Ramos (cell line): ENCODE measurements at regions not wholly inside any gene's neighbourhood (a gene's known extent, or its start where the extent isn't known, plus 50 kb on each side); places are given as distances from the start of the nearest gene placed in this dataset.
"Not testable (repeated sequence)": the region's sequence is repeated elsewhere in the genome, so short reads cannot be mapped to it uniquely, and the experiment has no call there.

ENCODE experiments used
- in situ Hi-C: fragments of 300-500 bp; cut with MboI; formaldehyde crosslinking; loops from one replicate; pipeline ENCODE4 v1.14.3; 2022; ENCODE audit warnings: low sequenced_read_pairs; ENCODE audit not compliant: unreplicated experiment

DNA sequence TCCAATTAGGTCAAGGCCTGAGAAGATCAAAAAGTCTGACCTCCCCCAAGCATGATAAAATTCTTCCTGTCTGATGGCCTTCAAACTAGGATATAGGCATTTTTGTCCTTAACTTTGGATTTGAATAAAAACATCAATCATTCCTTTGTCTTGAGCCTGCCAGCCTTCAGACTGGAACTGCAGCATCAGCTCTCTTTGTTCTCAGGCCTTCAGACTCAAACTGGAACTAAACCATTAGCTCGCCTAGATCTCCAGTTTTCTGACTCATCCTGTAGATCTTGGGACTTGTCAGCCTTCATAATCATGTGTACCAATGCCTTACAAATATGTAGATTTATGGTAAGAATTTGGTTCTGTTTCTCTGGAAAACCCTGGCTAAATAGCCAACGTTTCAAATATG, 721.7 kb downstream of the GALC start:
- in situ Hi-C loops, result no loop called here

GRCh38 chr14:87268997-87269396, 724.0 kb downstream of the GALC start:
- in situ Hi-C loops, result no loop called here

DNA sequence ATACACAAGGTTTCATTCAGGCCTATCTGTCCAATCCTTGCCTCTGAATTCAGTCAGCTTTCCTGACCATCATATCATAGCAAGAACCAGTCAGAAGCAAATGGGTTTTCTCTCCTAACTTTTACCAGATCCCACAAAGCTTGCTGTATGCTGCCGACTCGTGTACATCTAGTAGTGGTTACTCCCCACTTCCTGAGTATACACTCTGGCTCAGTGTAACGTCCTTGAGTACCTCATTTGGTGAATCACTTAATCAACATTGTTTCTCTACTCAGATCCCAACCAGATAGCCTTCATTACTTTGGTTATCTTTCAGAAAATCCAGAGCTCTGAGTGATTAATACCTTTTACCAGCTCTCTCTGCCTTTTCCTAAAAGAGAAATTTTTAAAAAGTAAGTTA, 728.2 kb downstream of the GALC start:
- in situ Hi-C loops, result no loop called here

- in situ Hi-C loops, result no loop called here
Measured at GRCh38 chr14:87264272-87264785, 728.7 kb downstream of the GALC start.

DNA sequence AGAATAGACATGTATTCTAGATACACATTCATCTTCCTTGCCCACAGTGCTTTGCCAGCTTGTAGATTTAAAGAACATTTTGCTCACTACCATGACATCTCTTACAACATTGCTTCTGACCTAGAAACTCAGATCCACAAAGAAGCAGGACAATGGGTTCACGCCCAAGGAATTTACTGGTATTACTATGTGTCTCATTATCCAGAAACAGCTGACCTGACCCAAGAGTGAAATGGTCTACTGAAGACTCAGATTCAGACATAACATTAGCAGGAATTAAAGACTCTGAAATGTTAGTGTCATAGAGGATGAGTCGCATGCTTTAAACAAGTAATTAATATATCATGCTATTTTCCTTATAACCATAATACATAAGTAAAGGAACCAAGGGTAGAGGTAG, 731.4 kb downstream of the GALC start:
- in situ Hi-C loops, result no loop called here

DNA sequence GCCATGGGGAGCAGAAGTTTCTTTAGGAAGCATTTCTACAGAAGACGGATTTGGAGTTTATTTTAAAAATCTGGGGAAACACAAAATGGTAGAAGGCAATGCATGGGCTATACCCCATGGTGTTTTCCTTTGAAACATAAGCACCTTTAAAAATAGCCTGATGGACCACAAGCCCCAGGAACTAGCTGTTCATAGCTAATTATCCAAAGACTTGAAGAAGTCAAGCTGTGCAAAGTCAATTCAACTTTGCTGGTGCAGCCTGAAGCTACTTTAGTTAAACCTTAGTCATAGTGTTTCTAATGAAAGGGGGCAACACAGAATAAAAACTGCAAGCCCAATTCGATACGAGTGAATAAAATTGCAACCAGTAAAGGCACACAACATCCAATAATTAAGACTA, 732.5 kb downstream of the GALC start:
- in situ Hi-C loops, result no loop called here

DNA sequence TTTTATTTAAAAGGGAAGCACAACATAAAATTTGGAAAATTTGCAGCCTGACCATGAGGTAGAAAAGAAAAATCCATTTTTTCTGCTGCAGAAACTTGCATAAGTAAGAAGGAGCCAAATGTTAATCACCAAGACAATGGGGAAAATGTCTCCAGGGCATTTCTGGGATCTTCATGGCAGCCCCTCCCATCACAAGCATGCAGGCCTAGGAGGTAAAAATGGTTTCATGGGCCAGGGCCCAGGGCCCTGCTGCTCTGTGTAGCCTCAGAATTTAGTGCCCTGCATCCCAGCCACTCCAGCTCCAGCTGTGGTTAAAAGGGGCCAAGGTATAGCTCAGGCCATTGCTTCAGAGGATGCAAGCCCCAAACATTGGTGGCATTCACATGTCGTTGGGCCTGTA, 735.6 kb downstream of the GALC start:
- in situ Hi-C loops, result no loop called here

DNA sequence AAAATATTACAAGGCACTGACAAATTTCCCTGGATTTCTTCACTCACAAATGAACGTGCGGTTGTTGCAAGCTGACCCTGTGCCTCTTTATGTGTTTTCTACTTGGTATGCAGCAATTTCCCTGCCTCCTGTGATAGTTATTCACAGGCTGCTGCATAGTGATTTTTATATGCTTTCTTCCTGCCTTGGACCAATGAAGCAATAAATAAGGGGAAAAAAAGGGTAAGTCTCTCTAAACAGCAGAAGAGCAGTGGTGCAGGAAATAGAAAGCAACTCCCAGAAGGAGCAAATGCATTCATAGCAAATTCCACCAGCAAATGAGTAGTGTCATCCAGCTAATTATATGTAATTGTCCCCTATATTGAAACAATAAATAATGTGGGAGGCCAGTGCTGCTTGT, 737.9 kb downstream of the GALC start:
- in situ Hi-C loops, result no loop called here

GRCh38 chr14:87254331-87254874, 738.6 kb downstream of the GALC start:
- in situ Hi-C loops, result no loop called here

- in situ Hi-C loops, result not testable (repeated sequence)
Measured at GRCh38 chr14:87253791-87254190, 739.2 kb downstream of the GALC start.

DNA sequence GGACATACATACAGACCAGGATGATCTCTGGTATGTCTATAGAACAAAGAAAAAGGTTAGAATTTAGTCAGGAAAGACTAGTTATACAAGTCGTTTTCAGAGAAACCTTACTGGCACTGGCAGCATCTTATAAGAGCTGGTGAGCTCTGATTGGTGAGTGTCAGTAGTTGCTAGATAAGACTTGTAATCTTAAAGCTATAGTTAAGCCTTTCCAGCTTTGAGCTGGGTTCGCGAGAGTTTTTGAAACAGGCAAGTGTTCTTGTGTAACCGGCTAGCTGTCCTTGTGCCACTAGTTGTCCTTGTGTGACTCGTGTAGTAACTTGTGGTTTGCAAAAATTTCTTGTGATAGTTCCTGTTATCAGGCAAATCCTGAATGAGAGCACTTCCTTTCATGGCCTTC, 740.9 kb downstream of the GALC start:
- in situ Hi-C loops, result no loop called here

GRCh38 chr14:87251011-87251410, 742.0 kb downstream of the GALC start:
- in situ Hi-C loops, result no loop called here

GRCh38 chr14:87241018-87241768, 751.8 kb downstream of the GALC start:
- in situ Hi-C loops, result no loop called here

DNA sequence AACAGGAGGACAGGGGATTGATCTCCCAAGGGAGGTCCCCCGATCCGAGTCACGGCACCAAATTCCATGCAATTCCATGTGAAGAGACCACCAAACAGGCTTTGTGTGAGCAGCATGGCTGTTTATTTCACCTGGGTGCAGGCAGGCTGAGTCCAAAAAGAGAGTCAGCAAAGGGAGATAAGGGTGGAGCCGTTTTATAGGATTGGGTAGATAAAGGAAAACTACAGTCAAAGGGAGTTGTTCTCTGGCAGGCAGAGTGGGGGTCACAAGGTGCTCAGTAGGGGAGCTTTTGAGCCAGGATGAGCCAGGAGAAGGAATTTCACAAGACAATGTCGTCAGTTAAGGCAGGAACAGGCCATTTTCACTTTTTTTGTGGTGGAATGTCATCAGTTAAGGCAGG, 752.7 kb downstream of the GALC start:
- in situ Hi-C loops, result not testable (repeated sequence)

DNA sequence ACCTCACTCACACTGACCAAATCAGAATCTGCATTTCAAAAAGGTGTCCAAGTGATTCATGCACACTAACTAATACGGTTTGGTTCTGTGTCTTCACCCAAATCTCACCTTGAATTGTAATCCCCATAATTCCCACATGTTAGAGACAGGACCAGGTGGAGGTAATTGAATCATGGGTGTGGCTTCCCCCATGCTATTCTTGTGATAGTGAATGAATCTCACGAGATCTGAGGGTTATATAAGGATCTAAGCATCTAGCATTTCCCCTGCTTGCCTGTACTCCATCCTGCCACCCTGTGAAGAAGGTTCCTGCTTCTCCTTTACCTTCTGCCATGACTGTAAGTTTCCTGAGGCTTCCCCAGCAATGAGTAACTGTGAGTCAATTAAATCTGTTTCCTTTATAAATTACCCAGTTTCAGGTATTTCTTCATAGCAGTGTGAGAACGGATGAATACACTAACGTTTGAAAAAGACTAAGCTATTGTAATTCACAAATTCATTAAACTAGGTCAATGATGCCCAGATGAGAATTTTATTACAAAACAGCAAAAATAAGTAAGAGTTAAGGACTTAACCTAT, 759.1 kb downstream of the GALC start:
- in situ Hi-C loops, result no loop called here

DNA sequence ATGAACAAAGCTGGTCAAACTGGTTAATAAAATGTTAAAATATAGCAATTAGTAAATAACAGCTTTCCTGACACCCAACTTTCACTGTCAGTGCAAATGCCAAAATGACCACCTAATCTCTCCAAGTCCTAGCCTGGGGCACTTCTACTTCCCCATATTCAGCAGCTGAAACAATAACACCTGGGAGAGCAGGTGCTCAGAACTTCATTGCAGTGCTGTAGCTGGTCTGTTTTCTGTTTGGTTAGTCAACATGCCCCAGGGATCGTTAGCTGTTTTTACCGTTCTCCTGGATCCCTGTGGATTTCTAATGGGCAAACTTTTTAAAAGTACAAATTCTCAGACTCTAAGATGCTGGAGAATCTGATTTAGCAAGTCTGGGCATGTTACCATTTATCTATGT, 759.7 kb downstream of the GALC start:
- in situ Hi-C loops, result no loop called here

- in situ Hi-C loops, result no loop called here
Measured at GRCh38 chr14:87231336-87232026, 761.5 kb downstream of the GALC start.

GRCh38 chr14:87230726-87231125, 762.3 kb downstream of the GALC start:
- in situ Hi-C loops, result no loop called here

- in situ Hi-C loops, result no loop called here
Measured at GRCh38 chr14:87229131-87229530, 763.9 kb downstream of the GALC start.

GRCh38 chr14:87217023-87217422, 776.0 kb downstream of the GALC start:
- in situ Hi-C loops, result no loop called here

GRCh38 chr14:87214558-87214957, 778.4 kb downstream of the GALC start:
- in situ Hi-C loops, result no loop called here
